ENCODE measurements at regions not wholly inside any gene's neighbourhood (a gene's known extent, or its start where the extent isn't known, plus 50 kb on each side); places are given as distances from the start of the nearest gene placed in this dataset.

- Histone ChIP-seq H3F3A (ENCODE audit: insufficient read depth, low read length) (no peaks in the 10 kb centered on the region), H3K4me1 (ENCODE audit: insufficient read depth, low read length, severe bottlenecking) (no peaks in the 10 kb centered on the region), H3K27ac (ENCODE audit: low read depth, low read length, poor library complexity, severe bottlenecking) (no peak overlapping the region), H3K4me2 (ENCODE audit: low read length) (no peak overlapping the region), H4K20me1 (ENCODE audit: insufficient read depth, low read length) (no peaks in the 10 kb centered on the region), H3K9me3 (ENCODE audit: low read length) (peaks cover 11% of the 10 kb centered on the region; the same call in 1 of the 2 replicates), H3K4me3 (ENCODE audit: low read depth, low read length, poor library complexity, severe bottlenecking) (no peak overlapping the region), H3K27me3 (ENCODE audit: insufficient read depth, low read length) (no peaks in the 10 kb centered on the region), H3K9me2 (ENCODE audit: low read depth, low read length) (no peaks in the 10 kb centered on the region), H3K9ac (ENCODE audit: low read length) (no peak overlapping the region), H2AFZ (ENCODE audit: low read length) (no peak overlapping the region), H3K36me3 (ENCODE audit: insufficient read depth, low read length) (no peaks in the 10 kb centered on the region; the same call in 1 of the 2 replicates), H3K79me2 (ENCODE audit: insufficient read depth, low read length) (no peaks in the 10 kb centered on the region)
- TF ChIP-seq CTCF (IDR thresholded peaks at IDR 0.05; ENCODE audit: low read length) (no peak), EZH2 (IDR thresholded peaks at IDR 0.05; ENCODE audit: borderline replicate concordance, low read length) (no peak)
Measured at GRCh38 chr10:27392606-27393005, 111.5 kb upstream of the RAB18 start.

DNA sequence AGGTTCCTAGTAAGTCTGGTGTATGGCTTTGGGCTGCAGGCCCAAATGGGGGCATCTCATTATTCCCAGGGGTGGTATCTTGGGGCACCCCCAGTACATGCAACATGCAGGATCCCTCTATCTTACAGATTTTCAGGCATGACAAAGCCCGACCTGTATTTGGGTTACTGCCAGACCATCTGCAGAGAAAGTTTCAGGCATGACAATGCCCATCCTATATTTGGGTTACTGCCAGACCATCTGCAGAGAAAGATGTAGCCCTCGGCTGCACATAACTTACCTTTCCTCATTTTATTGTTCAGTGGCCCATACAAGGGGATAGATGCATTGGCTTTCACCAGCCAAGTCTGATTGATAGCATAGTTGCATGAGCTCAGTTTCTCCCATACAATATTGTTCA, 112.2 kb upstream of the RAB18 start:
- TF ChIP-seq CTCF (IDR thresholded peaks at IDR 0.05; ENCODE audit: low read length) (no peak), EZH2 (IDR thresholded peaks at IDR 0.05; ENCODE audit: borderline replicate concordance, low read length) (no peak)
- Histone ChIP-seq H3K36me3 (ENCODE audit: insufficient read depth, low read length) (no peaks in the 10 kb centered on the region; the same call in 1 of the 2 replicates), H3K4me2 (ENCODE audit: low read length) (no peak overlapping the region), H3K9me3 (ENCODE audit: low read length) (peaks cover 11% of the 10 kb centered on the region; the same call in 1 of the 2 replicates), H3K4me3 (ENCODE audit: low read depth, low read length, poor library complexity, severe bottlenecking) (no peak overlapping the region), H3K4me1 (ENCODE audit: insufficient read depth, low read length, severe bottlenecking) (no peaks in the 10 kb centered on the region), H3K9me2 (ENCODE audit: low read depth, low read length) (no peaks in the 10 kb centered on the region), H3K27me3 (ENCODE audit: insufficient read depth, low read length) (no peaks in the 10 kb centered on the region), H2AFZ (ENCODE audit: low read length) (no peak overlapping the region), H3K9ac (ENCODE audit: low read length) (no peak overlapping the region), H4K20me1 (ENCODE audit: insufficient read depth, low read length) (no peaks in the 10 kb centered on the region), H3K27ac (ENCODE audit: low read depth, low read length, poor library complexity, severe bottlenecking) (no peak overlapping the region), H3F3A (ENCODE audit: insufficient read depth, low read length) (no peaks in the 10 kb centered on the region), H3K79me2 (ENCODE audit: insufficient read depth, low read length) (no peaks in the 10 kb centered on the region)

- Histone ChIP-seq H2AFZ (ENCODE audit: low read length) (no peak overlapping the region), H3K9ac (ENCODE audit: low read length) (no peak overlapping the region), H3K4me2 (ENCODE audit: low read length) (no peak overlapping the region), H4K20me1 (ENCODE audit: insufficient read depth, low read length) (no peaks in the 10 kb centered on the region), H3K4me3 (ENCODE audit: low read depth, low read length, poor library complexity, severe bottlenecking) (no peak overlapping the region), H3K27ac (ENCODE audit: low read depth, low read length, poor library complexity, severe bottlenecking) (no peak overlapping the region), H3K4me1 (ENCODE audit: insufficient read depth, low read length, severe bottlenecking) (no peaks in the 10 kb centered on the region), H3K36me3 (ENCODE audit: insufficient read depth, low read length) (no peaks in the 10 kb centered on the region; the same call in 1 of the 2 replicates), H3K9me3 (ENCODE audit: low read length) (peaks cover 11% of the 10 kb centered on the region; the same call in 1 of the 2 replicates), H3F3A (ENCODE audit: insufficient read depth, low read length) (no peaks in the 10 kb centered on the region), H3K79me2 (ENCODE audit: insufficient read depth, low read length) (no peaks in the 10 kb centered on the region), H3K27me3 (ENCODE audit: insufficient read depth, low read length) (no peaks in the 10 kb centered on the region), H3K9me2 (ENCODE audit: low read depth, low read length) (no peaks in the 10 kb centered on the region)
- TF ChIP-seq CTCF (IDR thresholded peaks at IDR 0.05; ENCODE audit: low read length) = no peak
- TF ChIP-seq EZH2 (IDR thresholded peaks at IDR 0.05; ENCODE audit: borderline replicate concordance, low read length) = no peak
Measured at GRCh38 chr10:27391325-27391724, 112.8 kb upstream of the RAB18 start.
